H9 (cell line): ENCODE measurements at regions not wholly inside any gene's neighbourhood (a gene's known extent, or its start where the extent isn't known, plus 50 kb on each side); places are given as distances from the start of the nearest gene placed in this dataset.

ENCODE experiments used
- DNase-seq: peaks from one replicate; pipeline ENCODE4 v3.0.0-alpha.2; 2017
- H2AFZ ChIP-seq: one replicate; pipeline ENCODE4 v1.6.1; 2013; ENCODE audit warnings: mild to moderate bottlenecking, low read length, control low read depth, moderate library complexity
- H2AK5ac ChIP-seq: 2 replicates; pipeline ENCODE4 v1.6.1; 2013; ENCODE audit warnings: low read length, control low read depth, mixed read lengths; ENCODE audit not compliant: insufficient read length
- H2BK120ac ChIP-seq: one replicate; pipeline ENCODE4 v1.6.1; 2013; ENCODE audit warnings: low read depth, mild to moderate bottlenecking, low read length, control low read depth, inconsistent platforms; ENCODE audit not compliant: poor library complexity, severe bottlenecking
- H2BK12ac ChIP-seq: 2 replicates; pipeline ENCODE4 v1.6.1; 2013; ENCODE audit warnings: low read length, control low read depth, mixed read lengths, low read depth; ENCODE audit not compliant: insufficient read length
- H2BK15ac ChIP-seq: 2 replicates; pipeline ENCODE4 v1.6.1; 2013; ENCODE audit warnings: low read depth, low read length, control low read depth
- H2BK20ac ChIP-seq: one replicate; pipeline ENCODE4 v1.6.1; 2013; ENCODE audit warnings: low read depth, mild to moderate bottlenecking, low read length, control low read depth, inconsistent platforms; ENCODE audit not compliant: poor library complexity, severe bottlenecking
- H2BK5ac ChIP-seq: 2 replicates; pipeline ENCODE4 v1.6.1; 2013; ENCODE audit warnings: low read length, control low read depth, mixed read lengths; ENCODE audit not compliant: insufficient read length
- H3K14ac ChIP-seq: 2 replicates; pipeline ENCODE4 v1.6.1; 2013; ENCODE audit warnings: low read length, control low read depth; ENCODE audit not compliant: insufficient read depth
- H3K18ac ChIP-seq: 2 replicates; pipeline ENCODE4 v1.6.1; 2013; ENCODE audit warnings: low read depth, mild to moderate bottlenecking, mixed read lengths, low read length, control low read depth; ENCODE audit not compliant: insufficient read length
- H3K23ac ChIP-seq: 2 replicates; pipeline ENCODE4 v1.6.1; 2013; ENCODE audit warnings: low read length, control low read depth, mixed read lengths, low read depth; ENCODE audit not compliant: insufficient read length
- H3K23me2 ChIP-seq: 2 replicates; pipeline ENCODE4 v1.6.1; 2013; ENCODE audit warnings: low read depth, mild to moderate bottlenecking, mixed read lengths, low read length, control low read depth; ENCODE audit not compliant: insufficient read length, poor library complexity, severe bottlenecking
- H3K27ac ChIP-seq: 2 replicates; pipeline ENCODE4 v1.5.1; 2013; ENCODE audit warnings: low read length, control low read depth, mixed read lengths, low read depth; ENCODE audit not compliant: insufficient read length
- H3K27me3 ChIP-seq: 2 replicates; pipeline ENCODE4 v1.6.1; 2013; ENCODE audit warnings: low read length, control low read depth, inconsistent platforms; ENCODE audit not compliant: insufficient read depth
- H3K4ac ChIP-seq: 2 replicates; pipeline ENCODE4 v1.6.1; 2013; ENCODE audit warnings: low read depth, mild to moderate bottlenecking, control low read depth, inconsistent platforms, low read length, moderate library complexity
- H3K4me1 ChIP-seq: 2 replicates; pipeline ENCODE4 v1.6.1; 2013; ENCODE audit warnings: low read length, control low read depth, inconsistent platforms; ENCODE audit not compliant: insufficient read depth
- H3K4me2 ChIP-seq: 2 replicates; pipeline ENCODE4 v1.6.1; 2013; ENCODE audit warnings: low read length, control low read depth, mixed read lengths; ENCODE audit not compliant: insufficient read length, insufficient read depth
- H3K56ac ChIP-seq: 2 replicates; pipeline ENCODE4 v1.6.1; 2013; ENCODE audit warnings: low read depth, mild to moderate bottlenecking, mixed read lengths, low read length, control low read depth; ENCODE audit not compliant: insufficient read length
- H3K79me1 ChIP-seq: 2 replicates; pipeline ENCODE4 v1.6.1; 2013; ENCODE audit warnings: low read depth, mild to moderate bottlenecking, moderate library complexity, low read length, control low read depth, inconsistent platforms; ENCODE audit not compliant: insufficient read depth, poor library complexity, severe bottlenecking
- H3K79me2 ChIP-seq: 2 replicates; pipeline ENCODE4 v1.6.1; 2013; ENCODE audit warnings: low read length, control low read depth, inconsistent platforms; ENCODE audit not compliant: insufficient read depth
- H3K9ac ChIP-seq: 2 replicates; pipeline ENCODE4 v1.6.1; 2013; ENCODE audit warnings: low read length, control low read depth, mixed read lengths; ENCODE audit not compliant: insufficient read length; ENCODE audit errors: extremely low read depth
- H3K9me3 ChIP-seq: one replicate; pipeline ENCODE4 v1.6.1; 2013; ENCODE audit warnings: low read depth, low read length, inconsistent platforms; ENCODE audit not compliant: control insufficient read depth
- H3T11ph ChIP-seq: one replicate; pipeline ENCODE4 v1.6.1; 2013; ENCODE audit warnings: mild to moderate bottlenecking, low read length, control low read depth, inconsistent platforms
- H4K20me1 ChIP-seq: one replicate; pipeline ENCODE4 v1.6.1; 2013; ENCODE audit not compliant: control insufficient read depth, insufficient read length, insufficient read depth
- H4K5ac ChIP-seq: 2 replicates; pipeline ENCODE4 v1.6.1; 2013; ENCODE audit warnings: low read depth, mild to moderate bottlenecking, mixed read lengths, low read length, control low read depth; ENCODE audit not compliant: insufficient read length
- H4K8ac ChIP-seq: replicated peaks from 2 replicates; pipeline ENCODE4 v1.6.1; 2013; ENCODE audit warnings: low read length, control low read depth, mixed read lengths, low read depth; ENCODE audit not compliant: insufficient read length
- H4K91ac ChIP-seq: 2 replicates; pipeline ENCODE4 v1.6.1; 2013; ENCODE audit warnings: low read depth, mild to moderate bottlenecking, moderate library complexity, mixed read lengths, low read length, control low read depth; ENCODE audit not compliant: insufficient read length
- H3K27ac Mint-ChIP-seq, 3 experiments: 2 replicates in 2 of 3; 3 replicates in 1 of 3; pipeline ENCODE4 v1.8.0; 2020 to 2021; ENCODE audit warnings: mixed read lengths in 3 of 3, mild to moderate bottlenecking in 1 of 3, moderate library complexity in 1 of 3
- H3K27me3 Mint-ChIP-seq: 2 replicates; pipeline ENCODE4 v1.8.0; 2021; ENCODE audit warnings: low read depth, mild to moderate bottlenecking, moderate library complexity, mixed read lengths
- H3K36me3 Mint-ChIP-seq, 3 experiments: 2 replicates in 2 of 3; 3 replicates in 1 of 3; pipeline ENCODE4 v1.8.0; 2020 to 2021; ENCODE audit warnings: low read depth in 3 of 3, mixed read lengths in 3 of 3; ENCODE audit not compliant: insufficient read depth in 1 of 3
- H3K4me1 Mint-ChIP-seq, 2 experiments: 2 replicates each; pipeline ENCODE4 v1.8.0; 2020; ENCODE audit warnings: mixed read lengths in 2 of 2
- H3K4me3 Mint-ChIP-seq, 2 experiments: 2 replicates in 1 of 2; 3 replicates in 1 of 2; pipeline ENCODE4 v1.8.0; 2020 to 2021; ENCODE audit warnings: mild to moderate bottlenecking in 2 of 2, mixed read lengths in 2 of 2, moderate library complexity in 1 of 2
- H3K9me3 Mint-ChIP-seq, 2 experiments: 2 replicates in 1 of 2; 3 replicates in 1 of 2; pipeline ENCODE4 v1.8.0; 2020; ENCODE audit warnings: mild to moderate bottlenecking in 2 of 2, mixed read lengths in 2 of 2, moderate library complexity in 1 of 2
- CTCF ChIP-seq: fragments of 200-600 bp; sonication (generic); conservative IDR thresholded peaks from 3 replicates; pipeline ENCODE4 v1.8.0; 2021; ENCODE audit warnings: antibody characterized with exemption, mild to moderate bottlenecking
- WGBS: extraction: QIAGEN DNeasy Blood & Tissue Kit; methylation state at CpG from one replicate; pipeline ENCODE4 v1.1.7; 2013; ENCODE audit warnings: missing lambda C conversion rate, low lambda C conversion rate, mixed read lengths; ENCODE audit not compliant: insufficient read length; ENCODE audit errors: extremely low coverage; 5-methylcytosine and 5-hydroxymethylcytosine counted together

GRCh38 chr5:167736992-167737391 lies 554.5 kb upstream of the WWC1 start:
- H3K4me3 Mint-ChIP-seq = no peak overlapping the region
- DNase-seq = no peak
- no peak overlapping the region for H3K4ac ChIP-seq
- no peaks in the 10 kb centered on the region for H4K20me1 ChIP-seq
- H3K79me1 ChIP-seq = no peaks in the 10 kb centered on the region
- H3K9me3 ChIP-seq = no peaks in the 10 kb centered on the region
- no peak overlapping the region for H3K9ac ChIP-seq
- H3K27ac ChIP-seq = no peak overlapping the region
- H3K36me3 Mint-ChIP-seq = no peaks in the 10 kb centered on the region
- H3K23me2 ChIP-seq = no peaks in the 10 kb centered on the region
- no peak overlapping the region for H2BK5ac ChIP-seq
- H3K4me1 ChIP-seq = peaks cover 4% of the 10 kb centered on the region; the same call in 1 of the 2 replicates
- H2AFZ ChIP-seq = no peak overlapping the region
- H2BK15ac ChIP-seq = no peak overlapping the region; the same call in 1 of the 2 replicates
- H3K27me3 ChIP-seq = no peaks in the 10 kb centered on the region
- peak overlapping the region in 1 of 3 experiments; percentile 43; a peak in 1 of 7 replicates for H3K27ac Mint-ChIP-seq
- no peak overlapping the region for H3K14ac ChIP-seq
- H2BK12ac ChIP-seq = no peak overlapping the region
- no peak overlapping the region for H3K4me2 ChIP-seq
- H3K56ac ChIP-seq = no peak overlapping the region
- no peaks in the 10 kb centered on the region for H3K79me2 ChIP-seq
- no peaks in the 10 kb centered on the region for H3K27me3 Mint-ChIP-seq
- TF ChIP-seq CTCF = no peak
- H3K18ac ChIP-seq = no peak overlapping the region
- H3T11ph ChIP-seq = no peak overlapping the region
- no peak overlapping the region for H3K23ac ChIP-seq
- H3K4me1 Mint-ChIP-seq = peaks cover 0 to 6% of the 10 kb centered on the region in 2 experiments; a peak in 2 of 4 replicates
- H3K9me3 Mint-ChIP-seq = no peaks in the 10 kb centered on the region
- no peak overlapping the region for H2BK20ac ChIP-seq
- no peak overlapping the region for H4K5ac ChIP-seq
- H2BK120ac ChIP-seq = no peak overlapping the region
- WGBS = no CpG with 5 or more reads among the region's 12 CpGs
- H4K91ac ChIP-seq = no peak overlapping the region
- H4K8ac ChIP-seq = no peak overlapping the region
- H2AK5ac ChIP-seq = no peak overlapping the region
